HepG2 (cell line): ENCODE measurements at regions not wholly inside any gene's neighbourhood (a gene's known extent, or its start where the extent isn't known, plus 50 kb on each side); places are given as distances from the start of the nearest gene placed in this dataset.

Source experiments
- ELF4 ChIP-seq: sonication (generic); formaldehyde crosslinking; IDR thresholded peaks from 2 replicates; pipeline ENCODE4 v1.5.0; 2020; ENCODE audit warnings: missing genetic modification reagents, mild to moderate bottlenecking, moderate library complexity, borderline replicate concordance
- JUNB ChIP-seq: sonication (generic); formaldehyde crosslinking; IDR thresholded peaks from 2 replicates; pipeline ENCODE4 v1.8.0; 2022; ENCODE audit warnings: missing genetic modification reagents, mild to moderate bottlenecking, borderline replicate concordance
- NFE2L2 ChIP-seq: fragments of 150-350 bp; IDR thresholded peaks from 2 replicates; pipeline ENCODE4 v1.6.1; 2014; ENCODE audit warnings: low read length
- NR2F2 ChIP-seq: IDR thresholded peaks from 2 replicates; pipeline ENCODE4 v1.6.1; 2012; ENCODE audit warnings: low read depth, inconsistent platforms, borderline replicate concordance
- RAD51 ChIP-seq: fragments of 450-650 bp; IDR thresholded peaks from 2 replicates; pipeline ENCODE4 v1.6.1; 2016; ENCODE audit warnings: borderline replicate concordance
- SMC3 ChIP-seq: IDR thresholded peaks from 2 replicates; pipeline ENCODE4 v1.6.1; 2011; ENCODE audit warnings: low read length, improper control_type of control experiment
- SUZ12 ChIP-seq: fragments of 150-350 bp; IDR thresholded peaks from 2 replicates; pipeline ENCODE4 v1.6.1; 2014; ENCODE audit warnings: low read depth, low read length
- YY1 ChIP-seq: IDR thresholded peaks from 2 replicates; pipeline ENCODE4 v1.6.1; 2011; ENCODE audit warnings: low read length, low read depth, moderate library complexity, mild to moderate bottlenecking; ENCODE audit not compliant: insufficient read depth, insufficient replicate concordance
- ZFP1 ChIP-seq: IDR thresholded peaks from 2 replicates; pipeline ENCODE4 v1.6.1; 2016
- ZFP91 ChIP-seq: sonication (generic); formaldehyde crosslinking; IDR thresholded peaks from 2 replicates; pipeline ENCODE4 v1.9.0; 2022; ENCODE audit warnings: missing genetic modification reagents, mild to moderate bottlenecking, borderline replicate concordance
- ZNF253 ChIP-seq: sonication (generic); formaldehyde crosslinking; IDR thresholded peaks from 2 replicates; pipeline ENCODE4 v1.8.0; 2022; ENCODE audit warnings: mild to moderate bottlenecking, missing genetic modification reagents, borderline replicate concordance
- ZSCAN20 ChIP-seq: sonication (generic); formaldehyde crosslinking; IDR thresholded peaks from 2 replicates; pipeline ENCODE4 v1.4.0; 2020; ENCODE audit warnings: missing genetic modification reagents, mild to moderate bottlenecking, borderline replicate concordance
- TF ChIP-seq, protein P1 (sequence below): sonication (generic); formaldehyde crosslinking; IDR thresholded peaks from 2 replicates; pipeline ENCODE4 v1.5.0; 2020; ENCODE audit warnings: mild to moderate bottlenecking, missing genetic modification reagents, moderate library complexity

DNA sequence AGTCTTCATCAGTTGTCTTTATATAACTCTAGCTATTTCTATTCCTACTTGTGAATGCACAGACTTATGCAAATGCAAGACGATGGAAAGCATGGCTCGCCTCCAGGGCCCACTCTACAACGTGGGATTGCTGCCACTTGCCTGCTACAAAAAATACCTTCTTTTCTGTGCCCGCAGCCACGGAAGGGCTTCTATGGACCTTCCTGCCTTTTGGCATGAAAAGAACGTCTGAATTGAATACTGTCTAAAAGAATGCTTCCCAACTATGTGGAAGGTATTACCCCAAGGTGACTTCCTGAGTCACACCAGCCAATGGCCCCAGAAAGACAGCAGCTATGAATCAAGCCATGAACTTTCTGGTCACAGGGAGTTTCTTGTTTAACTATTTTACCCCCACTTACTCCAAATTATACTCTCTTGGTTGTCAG is 261.2 kb downstream of the HIVEP2 start:
- TF ChIP-seq ZFP1 (CRISPR knock-in tag) (no peak), ZSCAN20 (CRISPR knock-in tag) (no peak), YY1 (no peak), RAD51 (no peak), ZNF253 (no peak), SMC3 (no peak), NR2F2 (no peak), ELF4 (CRISPR knock-in tag) (no peak), SUZ12 (no peak), ZFP91 (CRISPR knock-in tag) (no peak), JUNB (CRISPR knock-in tag) (no peak), NFE2L2 (no peak)
- TF ChIP-seq, protein P1, sequence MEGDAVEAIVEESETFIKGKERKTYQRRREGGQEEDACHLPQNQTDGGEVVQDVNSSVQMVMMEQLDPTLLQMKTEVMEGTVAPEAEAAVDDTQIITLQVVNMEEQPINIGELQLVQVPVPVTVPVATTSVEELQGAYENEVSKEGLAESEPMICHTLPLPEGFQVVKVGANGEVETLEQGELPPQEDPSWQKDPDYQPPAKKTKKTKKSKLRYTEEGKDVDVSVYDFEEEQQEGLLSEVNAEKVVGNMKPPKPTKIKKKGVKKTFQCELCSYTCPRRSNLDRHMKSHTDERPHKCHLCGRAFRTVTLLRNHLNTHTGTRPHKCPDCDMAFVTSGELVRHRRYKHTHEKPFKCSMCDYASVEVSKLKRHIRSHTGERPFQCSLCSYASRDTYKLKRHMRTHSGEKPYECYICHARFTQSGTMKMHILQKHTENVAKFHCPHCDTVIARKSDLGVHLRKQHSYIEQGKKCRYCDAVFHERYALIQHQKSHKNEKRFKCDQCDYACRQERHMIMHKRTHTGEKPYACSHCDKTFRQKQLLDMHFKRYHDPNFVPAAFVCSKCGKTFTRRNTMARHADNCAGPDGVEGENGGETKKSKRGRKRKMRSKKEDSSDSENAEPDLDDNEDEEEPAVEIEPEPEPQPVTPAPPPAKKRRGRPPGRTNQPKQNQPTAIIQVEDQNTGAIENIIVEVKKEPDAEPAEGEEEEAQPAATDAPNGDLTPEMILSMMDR (CRISPR knock-in tag), result no peak
